AG20443 (cell line): ENCODE measurements at regions not wholly inside any gene's neighbourhood (a gene's known extent, or its start where the extent isn't known, plus 50 kb on each side); places are given as distances from the start of the nearest gene placed in this dataset.
"Not testable (repeated sequence)": the region's sequence is repeated elsewhere in the genome, so short reads cannot be mapped to it uniquely, and the experiment has no call there.

Experiments
- DNase-seq: peaks from one replicate; pipeline ENCODE4 v3.0.0; 2012; ENCODE audit warnings: low spot score, mixed read lengths

DNA sequence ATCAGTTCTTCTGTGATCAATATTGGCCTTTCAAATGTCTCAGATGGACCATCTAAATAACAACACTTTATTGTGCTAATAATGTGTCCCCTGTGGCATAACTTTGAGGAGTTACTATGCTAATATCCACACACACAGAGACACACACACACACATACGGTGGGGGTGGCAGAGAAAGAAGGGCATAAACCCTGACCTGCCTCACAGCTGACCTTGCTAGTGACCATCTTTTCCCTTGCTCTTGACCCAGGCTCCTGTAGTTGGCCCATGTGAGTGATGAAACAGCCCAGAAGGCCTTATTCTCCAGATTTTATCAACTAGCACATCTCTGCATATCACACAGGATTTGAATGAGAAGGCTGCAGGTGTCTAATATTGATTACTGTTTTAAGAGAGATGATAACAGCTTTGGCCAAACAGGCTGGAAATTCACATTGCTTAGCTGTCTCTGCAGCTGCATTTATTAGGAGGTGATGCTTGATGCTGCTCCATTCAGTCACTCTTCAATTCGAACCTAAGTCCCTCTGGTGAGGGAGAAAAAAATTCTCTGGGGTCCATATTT, 176.4 kb downstream of the ACTR3 start:
- no peak for DNase-seq

DNA sequence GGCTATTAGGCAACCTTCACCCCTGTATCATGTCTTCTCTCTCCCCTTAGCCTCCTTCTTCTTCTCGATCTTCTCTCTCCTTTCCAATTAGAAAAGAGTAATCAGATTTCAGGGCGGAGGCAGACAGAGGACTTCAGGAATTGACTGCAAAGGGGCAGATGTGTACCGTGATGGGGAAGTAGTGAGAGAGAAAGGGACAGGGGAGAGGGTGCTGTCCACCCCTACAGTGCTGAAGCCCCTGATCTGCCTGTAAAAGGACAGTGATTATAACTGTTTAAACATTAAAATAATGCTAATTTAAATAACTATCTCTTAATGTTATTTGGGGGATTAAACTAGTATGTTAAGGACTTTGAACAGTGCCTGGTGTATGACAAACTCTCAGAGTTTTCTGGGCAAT, 178.5 kb downstream of the ACTR3 start:
- DNase-seq = peak; percentile 21

DNA sequence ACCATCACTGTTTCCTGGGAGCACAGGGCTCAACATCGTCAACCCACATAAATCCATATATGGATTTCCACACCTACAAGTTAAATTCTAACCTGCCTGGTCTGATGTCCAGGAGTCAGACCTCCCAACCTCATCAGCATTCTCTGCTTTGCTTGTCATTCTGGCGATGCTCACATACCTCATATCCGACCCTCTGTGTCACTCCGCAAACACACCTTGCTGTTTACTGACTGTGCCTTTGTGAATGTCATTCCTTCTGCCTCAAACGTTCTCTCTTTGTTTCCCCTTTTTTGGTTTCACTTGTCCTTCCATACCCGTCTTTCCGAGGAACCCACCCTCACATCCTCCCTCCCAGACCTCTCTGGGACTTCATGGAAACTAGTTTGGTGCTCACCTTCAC, 187.1 kb downstream of the ACTR3 start:
- no peak for DNase-seq

DNA sequence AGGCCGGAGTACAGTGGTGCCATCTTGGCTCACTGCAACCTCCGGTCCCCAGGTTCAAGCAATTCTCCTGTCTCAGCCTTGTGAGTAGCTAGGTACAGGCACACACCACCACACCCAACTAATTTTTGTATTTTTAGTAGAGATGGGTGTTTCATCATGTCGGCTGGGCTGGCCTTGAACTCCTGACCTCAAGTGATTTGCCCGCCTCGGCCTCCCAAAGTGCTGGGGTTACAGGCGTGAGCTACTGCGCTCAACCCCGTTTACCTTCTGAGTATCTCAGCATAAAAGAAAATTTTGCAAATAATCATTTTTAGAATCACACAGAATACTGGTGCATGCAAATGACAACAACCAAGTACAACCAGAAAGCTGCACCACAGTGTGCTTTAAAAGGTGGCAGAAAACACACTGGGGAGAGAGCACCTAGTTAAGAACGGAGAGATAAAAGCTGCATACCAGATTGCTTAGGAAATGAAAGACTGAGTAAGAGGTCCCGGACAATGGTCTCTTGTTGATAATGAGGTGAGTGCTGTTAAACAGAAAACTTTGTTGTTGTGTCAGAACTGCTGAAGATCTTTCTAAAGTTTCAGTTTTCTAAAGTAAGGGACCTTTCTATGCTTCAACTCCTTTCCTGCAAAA, 189.6 kb downstream of the ACTR3 start:
- no peak for DNase-seq

DNA sequence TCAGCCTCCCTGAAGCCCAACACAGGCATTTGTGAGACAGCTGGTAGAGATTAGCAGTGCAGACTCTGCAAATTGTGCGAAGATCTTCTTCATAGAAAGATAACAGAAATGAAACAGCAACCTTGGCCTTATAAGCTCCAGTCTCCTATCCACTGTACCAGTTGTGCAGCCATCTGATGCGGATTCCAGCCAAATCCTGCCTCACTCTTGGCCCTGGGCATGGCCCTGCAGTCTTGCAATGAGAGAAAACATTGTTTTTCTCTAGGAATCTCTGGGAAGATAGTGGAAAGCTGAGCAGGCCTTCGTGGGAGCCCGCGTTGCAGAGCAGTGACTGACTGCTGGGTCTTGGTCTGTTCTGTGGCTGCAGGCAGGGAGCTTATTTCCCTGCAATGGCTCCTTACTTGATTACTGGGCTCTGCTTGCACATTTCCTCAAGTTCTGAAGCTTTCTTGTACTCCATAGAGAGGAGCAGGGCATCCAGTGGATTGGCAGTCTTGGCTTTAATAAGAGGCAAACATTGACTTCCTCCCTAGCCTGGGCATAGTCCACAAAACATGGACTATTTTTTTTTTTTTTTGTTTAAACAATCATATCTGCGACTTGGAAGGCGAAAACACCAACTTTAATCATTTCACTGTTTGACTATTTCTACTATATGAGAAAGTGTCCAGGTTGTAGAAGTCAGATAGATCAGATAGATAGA, 193.0 kb downstream of the ACTR3 start:
- no peak for DNase-seq

DNA sequence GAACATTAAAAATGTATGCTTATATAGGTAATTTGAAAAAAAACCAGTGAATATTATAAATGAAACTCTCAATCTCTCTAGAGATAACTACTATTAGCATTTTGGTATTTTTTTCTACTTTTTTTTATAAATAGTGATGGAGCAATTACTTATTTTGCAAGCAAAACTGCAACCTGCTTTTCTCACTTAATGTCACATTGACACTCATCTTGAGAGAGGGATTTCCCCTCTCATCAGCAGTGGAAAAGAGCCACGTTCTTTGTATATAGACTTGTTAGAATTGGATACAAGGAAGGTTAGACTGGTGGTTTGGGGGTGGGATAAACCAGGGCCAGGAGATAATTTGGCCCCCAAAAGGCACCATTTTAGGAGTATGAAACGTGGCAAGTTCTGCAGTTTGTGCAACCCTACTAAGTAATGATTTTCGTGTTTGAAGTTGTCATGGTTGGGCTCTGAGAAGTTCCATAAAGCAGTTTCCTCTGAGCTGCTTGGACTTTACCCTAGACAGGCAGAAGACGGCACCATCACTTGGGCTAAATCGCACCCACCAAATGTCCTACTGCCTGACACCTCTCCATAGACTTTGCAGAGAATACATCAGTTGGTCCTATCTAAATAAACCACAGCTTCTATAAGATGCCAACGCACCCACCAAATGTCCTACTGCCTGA, 194.0 kb downstream of the ACTR3 start:
- DNase-seq = no peak

DNA sequence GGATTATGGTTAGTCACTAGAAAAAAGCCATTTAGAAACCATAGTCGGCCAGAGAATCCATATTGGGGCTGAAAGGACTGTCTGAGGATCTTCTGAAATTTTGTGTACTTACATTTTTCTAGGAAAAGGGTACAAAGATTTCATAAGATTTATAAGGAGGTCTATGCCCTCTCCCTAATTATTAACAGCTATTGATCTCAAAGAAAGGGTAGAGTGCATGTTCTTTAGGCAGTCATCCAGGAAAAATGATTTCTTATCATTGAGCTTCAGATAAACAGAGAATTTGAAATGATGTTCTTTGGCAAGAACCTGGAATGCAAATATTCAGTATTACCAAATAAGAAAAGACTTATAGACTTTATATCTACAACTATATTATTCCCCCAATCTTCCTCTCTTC, 195.3 kb downstream of the ACTR3 start:
- no peak for DNase-seq

DNA sequence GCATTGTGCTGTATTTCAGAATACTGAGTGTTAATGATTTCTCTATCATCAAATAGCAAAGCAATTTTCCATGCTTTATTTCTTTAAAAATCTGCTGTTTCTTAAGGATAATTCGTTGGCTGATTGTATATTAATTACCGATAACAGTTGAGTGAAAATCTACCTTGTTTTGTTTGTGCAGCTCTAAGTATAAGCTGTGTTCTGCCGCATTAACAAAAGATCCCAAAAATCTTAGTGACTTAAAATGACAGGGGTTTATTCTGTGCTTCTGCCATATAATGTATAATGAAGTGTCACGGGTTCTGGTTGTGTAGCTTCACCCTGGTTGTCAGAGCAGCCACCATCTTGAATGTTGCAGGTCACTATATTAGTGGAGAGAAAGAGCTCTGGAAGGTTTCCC, 196.1 kb downstream of the ACTR3 start:
- no peak for DNase-seq

DNA sequence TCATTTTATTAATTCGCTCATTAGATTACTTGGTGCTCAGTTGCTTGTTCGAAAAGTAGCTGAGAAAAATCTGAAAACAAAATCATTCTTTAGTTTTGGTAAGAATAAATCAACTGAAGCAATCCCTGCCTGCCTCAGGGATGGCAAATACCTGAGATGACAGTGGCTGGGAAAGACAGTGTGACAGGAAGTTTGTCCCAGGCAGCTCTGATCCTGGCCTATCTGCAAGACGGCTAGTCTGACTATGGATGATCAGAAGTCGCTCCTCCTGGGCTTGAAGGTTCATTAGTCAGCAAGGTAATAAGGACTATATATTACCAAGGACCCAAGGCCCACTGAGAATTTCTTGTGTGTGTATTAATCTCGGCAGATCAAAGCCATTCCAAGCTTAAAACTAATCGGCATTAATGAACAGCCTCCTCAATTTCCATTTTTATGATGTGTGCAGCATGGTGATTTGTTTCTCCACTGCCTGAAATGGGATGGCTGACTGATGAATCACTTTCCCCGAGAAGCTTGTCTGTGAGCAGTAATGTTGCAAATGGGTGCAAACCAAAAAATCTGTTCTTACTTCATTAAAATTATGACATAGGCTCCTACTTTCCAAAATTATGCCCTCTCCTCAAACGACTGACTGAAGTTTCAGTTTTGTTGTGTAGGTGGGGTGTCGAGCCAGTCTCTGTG, 199.9 kb downstream of the ACTR3 start:
- DNase-seq = peak; percentile 67

DNA sequence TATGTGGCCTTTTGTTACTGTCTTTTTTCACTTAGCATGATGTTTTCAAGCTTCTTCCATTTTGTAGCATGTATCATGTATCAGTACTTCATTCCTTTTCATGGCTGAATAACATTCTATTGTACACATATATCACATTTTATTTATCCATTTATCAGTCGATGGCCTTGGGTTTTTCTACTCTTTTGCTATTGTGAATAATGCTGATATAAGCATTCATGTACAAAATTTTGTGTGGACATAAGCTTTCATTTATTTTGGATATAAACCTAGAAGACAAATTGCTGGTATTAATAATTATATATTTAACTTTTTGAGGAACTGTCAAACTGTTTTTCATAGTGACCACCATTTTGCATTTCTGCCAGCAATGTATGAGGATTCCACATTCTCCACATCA, 201.1 kb downstream of the ACTR3 start:
- DNase-seq = no peak

DNA sequence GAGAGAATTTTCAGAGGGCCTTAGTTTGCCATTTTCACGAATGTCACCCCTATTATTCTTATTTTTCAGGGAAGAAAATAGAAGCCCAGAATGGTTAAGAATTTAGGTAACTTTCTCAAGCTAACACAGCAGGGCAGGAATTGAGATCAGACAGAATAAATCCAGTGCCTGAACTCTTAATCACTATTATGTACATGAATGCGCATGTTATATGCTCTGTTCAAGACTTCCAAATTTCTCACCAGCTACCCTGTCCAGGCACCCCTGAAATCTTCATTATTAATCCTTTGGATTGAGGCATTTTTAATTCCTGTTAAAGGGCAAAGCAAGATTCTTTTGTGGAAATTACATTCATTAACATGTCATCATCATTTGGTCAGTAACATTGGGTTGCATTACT, 218.4 kb downstream of the ACTR3 start:
- DNase-seq = no peak

DNA sequence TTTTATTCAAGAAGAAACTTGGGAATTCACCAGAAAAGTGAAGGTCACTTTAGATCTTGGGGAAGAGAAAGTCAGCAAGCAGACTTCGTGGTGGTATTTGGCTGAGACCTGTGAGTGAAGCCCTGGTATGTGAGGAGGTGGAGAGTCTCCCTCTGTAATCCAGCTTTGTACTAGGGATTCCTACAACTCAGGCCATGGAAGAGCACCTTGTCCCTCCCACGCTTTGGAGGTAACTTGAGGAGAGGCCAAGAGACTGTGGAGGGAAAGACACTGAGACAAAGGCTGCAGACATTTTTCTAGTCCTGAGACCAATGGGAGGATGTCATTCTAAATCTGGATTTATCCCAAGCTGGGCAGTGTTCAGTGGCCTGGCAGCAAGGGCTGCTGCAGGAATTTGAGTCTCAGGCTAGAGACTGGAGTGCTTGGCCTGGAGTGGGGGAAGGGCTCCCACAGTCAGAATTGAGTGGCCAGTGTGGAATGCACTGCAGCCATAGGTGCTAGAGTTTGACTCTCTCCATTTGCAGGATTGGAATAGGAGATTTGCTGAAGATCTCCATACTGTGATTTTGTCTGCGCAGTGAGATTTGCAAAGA, 219.0 kb downstream of the ACTR3 start:
- no peak for DNase-seq

DNA sequence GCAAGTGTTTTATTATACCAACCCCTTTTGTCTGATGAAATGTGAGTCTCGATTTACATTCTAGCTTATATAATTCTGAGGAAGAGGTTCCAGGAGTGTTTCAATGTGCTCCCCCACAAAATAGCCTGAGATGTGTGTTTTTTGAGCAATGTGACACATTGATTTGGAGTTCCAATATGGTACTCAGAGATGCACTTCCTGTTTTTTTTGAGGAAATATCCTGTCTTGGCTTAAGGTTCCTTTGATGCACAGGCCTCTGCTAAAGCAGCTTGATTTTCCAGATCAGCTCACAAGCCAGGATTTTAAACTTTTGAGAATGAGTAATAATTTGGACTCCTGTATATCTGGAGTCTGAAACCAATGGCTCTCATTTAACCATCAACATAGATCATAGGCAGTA, 221.4 kb downstream of the ACTR3 start:
- DNase-seq = no peak

DNA sequence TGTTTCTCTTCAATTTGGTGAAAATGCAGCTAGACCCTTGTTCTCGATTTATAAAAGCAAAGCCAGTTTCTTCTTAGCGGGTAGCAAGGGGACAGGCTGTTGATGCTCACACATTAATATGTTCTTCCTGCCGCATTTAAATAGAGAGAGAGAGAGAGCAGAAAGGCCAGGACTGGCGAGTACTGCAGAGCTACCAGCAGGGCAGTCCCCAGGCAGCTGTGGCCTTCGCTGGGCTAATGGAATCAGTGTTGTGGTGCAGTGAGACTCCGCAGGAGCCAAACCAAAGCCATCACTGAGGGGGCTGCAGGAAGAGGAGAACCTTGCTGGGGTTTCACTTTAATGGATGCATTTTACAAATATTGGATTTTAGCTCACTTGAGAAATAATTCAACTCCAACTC, 223.6 kb downstream of the ACTR3 start:
- no peak for DNase-seq

DNA sequence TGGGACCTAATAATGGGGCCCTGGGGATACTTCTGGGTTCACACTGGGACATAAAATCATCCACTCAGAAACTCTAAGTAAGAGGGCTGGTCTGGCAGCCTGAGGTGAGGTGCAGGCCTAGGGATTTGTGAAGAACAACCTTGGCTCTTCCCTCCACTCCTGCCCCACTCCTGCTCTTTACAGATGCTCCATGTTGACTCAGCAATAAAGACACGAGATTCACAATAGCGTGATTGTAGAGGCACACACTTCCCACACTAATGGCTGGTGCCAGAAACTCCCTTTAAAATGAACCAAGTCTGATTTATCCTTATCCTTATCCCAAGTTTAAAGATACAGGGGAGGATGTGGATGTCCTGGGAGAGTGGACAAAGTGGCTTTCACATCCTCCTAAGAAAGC, 228.2 kb downstream of the ACTR3 start:
- DNase-seq = no peak

DNA sequence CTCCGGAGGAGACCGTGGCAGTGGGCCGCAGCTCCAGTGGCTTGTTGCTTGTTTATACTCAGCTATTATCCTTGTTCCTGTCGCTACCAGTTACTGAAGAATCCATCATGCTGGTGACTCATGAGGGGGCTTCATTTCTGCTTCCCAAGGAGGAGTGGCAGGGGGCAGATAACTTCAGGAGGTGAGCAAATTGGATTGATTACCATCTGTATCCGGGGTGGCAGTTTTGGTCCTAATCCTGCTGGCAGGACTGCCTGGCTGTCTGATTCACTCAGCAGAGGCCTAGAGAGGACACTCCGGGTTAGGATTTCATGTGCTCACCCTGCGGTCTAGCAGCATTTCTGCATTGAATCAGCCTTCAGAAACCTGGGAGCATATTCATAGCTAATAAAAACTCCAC, 230.0 kb downstream of the ACTR3 start:
- peak; percentile 59 for DNase-seq

DNA sequence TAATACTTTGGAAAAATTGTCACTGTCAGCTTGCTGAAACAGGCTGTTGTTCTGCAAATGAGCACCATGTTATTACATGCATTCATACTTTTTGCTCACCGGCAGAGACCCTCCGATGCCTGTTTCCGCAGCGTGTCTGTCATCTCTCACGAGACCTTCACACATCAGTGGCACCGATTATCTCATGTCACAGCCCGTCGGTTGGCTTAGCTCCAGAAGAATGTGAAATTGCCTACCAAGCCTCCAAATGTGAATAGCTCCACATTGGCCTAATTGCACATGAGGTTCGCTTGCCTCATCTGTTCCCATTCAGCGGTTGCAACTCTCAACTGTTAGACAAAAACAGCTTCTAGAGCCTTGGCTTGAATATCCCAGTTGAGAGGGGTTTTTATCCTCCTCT, 233.0 kb downstream of the ACTR3 start:
- no peak for DNase-seq

DNA sequence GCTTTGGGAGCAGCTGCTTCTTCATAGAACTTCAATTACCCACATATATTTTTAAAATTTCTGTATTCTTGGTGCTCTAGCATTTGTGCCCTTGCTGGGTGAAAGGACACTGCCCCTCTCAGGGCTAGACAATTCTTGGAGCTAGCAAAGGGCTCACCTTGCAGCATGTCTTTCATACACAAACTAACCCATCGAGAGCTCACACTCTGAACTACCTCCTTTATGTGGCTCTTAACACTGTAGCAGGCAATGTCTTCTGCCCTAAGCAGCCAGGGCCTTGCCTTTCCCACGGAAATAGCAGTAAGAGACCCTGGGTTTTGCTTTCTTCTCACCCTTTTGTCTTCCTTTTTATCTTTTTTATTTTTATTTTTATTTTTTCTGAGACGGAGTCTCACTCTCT, 234.0 kb downstream of the ACTR3 start:
- DNase-seq = no peak

DNA sequence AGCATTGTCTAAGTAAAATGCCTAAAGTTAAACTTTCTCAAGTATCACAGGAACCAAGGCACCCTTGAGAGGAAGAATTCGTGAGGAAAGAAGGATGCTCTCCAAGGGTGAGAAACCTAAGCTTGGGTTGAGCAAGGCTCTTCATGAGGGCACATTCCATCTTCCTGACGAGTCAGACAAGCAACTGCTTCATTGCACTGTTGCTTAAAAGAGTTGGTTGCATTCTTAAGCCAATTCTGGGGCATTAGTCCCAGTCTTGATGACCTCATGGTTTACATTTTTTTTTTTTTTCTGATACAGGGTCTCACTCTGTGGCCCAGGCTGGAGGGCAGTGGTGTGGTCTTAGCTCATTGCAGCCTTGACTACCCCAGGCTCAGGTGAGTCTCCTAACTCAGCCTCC, 237.5 kb downstream of the ACTR3 start:
- peak; percentile 71 for DNase-seq

DNA sequence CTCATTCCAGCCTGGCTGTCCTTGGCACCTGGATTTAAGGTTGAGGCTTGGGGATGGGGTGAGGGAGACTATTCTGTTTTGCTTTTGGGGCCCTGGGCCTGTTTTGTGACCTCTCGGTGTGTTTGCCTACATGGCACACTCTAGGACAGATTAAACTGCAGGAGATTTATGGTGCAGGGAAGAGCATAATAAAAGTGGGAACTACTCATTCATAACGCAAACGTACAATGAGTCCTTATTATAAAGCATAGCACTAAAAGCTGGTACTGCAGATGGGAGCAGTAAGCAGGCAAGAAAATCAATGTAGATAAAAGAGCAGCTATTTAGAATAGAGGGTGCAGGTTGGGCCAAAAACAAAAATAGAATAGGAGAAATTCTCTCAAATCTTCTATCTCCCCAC, 238.4 kb downstream of the ACTR3 start:
- no peak for DNase-seq

DNA sequence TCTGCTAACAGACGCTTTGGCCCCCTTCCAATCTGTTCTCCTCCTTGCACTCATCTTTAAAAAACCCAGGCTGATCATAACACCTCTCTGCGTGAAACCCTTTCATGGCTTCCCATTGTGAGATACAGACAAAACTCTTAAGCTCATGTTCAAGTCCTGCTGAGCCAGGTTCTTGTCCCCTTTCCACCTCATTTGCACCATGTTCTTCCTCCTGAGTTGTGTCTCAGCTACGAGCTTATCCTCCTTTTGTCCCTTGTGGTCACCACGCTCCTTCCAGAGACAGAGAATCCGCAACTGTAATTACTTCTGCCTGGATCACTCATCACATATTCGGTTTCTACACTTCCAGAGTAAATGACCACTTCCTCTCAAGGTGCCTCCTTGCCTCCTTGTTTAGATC, 238.8 kb downstream of the ACTR3 start:
- DNase-seq = no peak

DNA sequence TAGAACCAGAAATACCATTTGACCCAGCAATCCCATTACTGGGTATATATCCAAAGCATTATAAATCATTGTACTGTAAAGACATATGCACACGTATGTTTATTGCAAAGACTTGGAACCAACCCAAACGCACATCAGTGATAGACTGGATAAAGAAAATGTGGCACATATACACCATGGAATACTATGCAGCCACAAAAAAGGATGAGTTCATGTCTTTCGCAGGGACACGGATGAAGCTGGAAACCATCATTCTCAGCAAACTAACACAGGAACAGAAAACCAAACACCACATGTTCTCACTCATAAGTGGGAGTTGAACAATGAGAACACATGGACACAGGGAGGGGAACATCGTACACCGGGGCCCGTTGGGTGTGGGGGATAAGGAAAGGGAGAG, 242.2 kb downstream of the ACTR3 start:
- not testable (repeated sequence) for DNase-seq
